ENCODE measurements at regions not wholly inside any gene's neighbourhood (a gene's known extent, or its start where the extent isn't known, plus 50 kb on each side); places are given as distances from the start of the nearest gene placed in this dataset.
"Not testable (repeated sequence)": the region's sequence is repeated elsewhere in the genome, so short reads cannot be mapped to it uniquely, and the experiment has no call there.

- TF ChIP-seq ZNF248 (tag by site-specific recombination; IDR thresholded peaks at IDR 0.05); ELK4 (IDR thresholded peaks at IDR 0.05; ENCODE audit: borderline replicate concordance, low read depth, low read length); CTCF (tag by site-specific recombination; IDR thresholded peaks at IDR 0.05); ZNF777 (tag by site-specific recombination; IDR thresholded peaks at IDR 0.05; ENCODE audit: borderline replicate concordance); ZBTB20 (tag by site-specific recombination; IDR thresholded peaks at IDR 0.05); REST (tag by site-specific recombination; IDR thresholded peaks at IDR 0.05): not testable (repeated sequence)
Observed at GRCh38 chr14:95625710-95626109, 60.5 kb upstream of the TCL1B start.

Measured in HEK293 (cell line).